Stimulated activated CD8-positive, alpha-beta memory T cell treated with anti-CD3 and anti-CD28 coated beads, Interleukin-15, amount 100 ng/mL, for 4 hours (primary cell): ENCODE measurements at regions not wholly inside any gene's neighbourhood (a gene's known extent, or its start where the extent isn't known, plus 50 kb on each side); places are given as distances from the start of the nearest gene placed in this dataset.
"Not testable (repeated sequence)": the region's sequence is repeated elsewhere in the genome, so short reads cannot be mapped to it uniquely, and the experiment has no call there.

Source experiments
- DNase-seq, 2 donors: peaks; one replicate each; pipeline ENCODE4 v3.0.0-alpha.2; 2020; ENCODE audit warnings: low read depth in 2 of 2

GRCh38 chr14:106187216-106187615 is 660.8 kb downstream of the TMEM121 start:
- DNase-seq: no peak

GRCh38 chr14:106192701-106193100 is 666.3 kb downstream of the TMEM121 start:
- DNase-seq: not testable (repeated sequence)

GRCh38 chr14:106196459-106196858 is 670.1 kb downstream of the TMEM121 start:
- DNase-seq: peak; percentile 17 to 27

GRCh38 chr14:106197264-106197663 is 670.9 kb downstream of the TMEM121 start:
- DNase-seq: not testable (repeated sequence)

DNA sequence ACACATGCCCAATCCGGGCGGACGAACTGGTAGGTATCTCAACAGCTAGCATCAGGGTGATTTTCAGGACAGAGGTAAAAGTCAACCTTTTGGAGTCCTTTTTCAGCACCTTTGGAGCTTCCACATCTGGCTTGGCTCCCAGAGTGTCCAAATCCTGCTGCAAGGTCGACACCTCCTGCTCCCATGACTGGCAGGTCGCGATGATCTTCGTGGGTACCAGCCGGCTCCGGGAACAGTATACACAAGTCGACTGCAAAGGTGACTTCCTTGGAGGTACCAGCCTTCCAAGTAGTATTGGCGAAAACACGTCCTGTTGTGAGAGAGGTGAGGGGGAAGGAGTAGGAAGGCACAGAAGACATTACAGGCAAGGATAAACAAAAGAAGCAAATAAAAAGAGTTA is 672.7 kb downstream of the TMEM121 start:
- DNase-seq: no peak

DNA sequence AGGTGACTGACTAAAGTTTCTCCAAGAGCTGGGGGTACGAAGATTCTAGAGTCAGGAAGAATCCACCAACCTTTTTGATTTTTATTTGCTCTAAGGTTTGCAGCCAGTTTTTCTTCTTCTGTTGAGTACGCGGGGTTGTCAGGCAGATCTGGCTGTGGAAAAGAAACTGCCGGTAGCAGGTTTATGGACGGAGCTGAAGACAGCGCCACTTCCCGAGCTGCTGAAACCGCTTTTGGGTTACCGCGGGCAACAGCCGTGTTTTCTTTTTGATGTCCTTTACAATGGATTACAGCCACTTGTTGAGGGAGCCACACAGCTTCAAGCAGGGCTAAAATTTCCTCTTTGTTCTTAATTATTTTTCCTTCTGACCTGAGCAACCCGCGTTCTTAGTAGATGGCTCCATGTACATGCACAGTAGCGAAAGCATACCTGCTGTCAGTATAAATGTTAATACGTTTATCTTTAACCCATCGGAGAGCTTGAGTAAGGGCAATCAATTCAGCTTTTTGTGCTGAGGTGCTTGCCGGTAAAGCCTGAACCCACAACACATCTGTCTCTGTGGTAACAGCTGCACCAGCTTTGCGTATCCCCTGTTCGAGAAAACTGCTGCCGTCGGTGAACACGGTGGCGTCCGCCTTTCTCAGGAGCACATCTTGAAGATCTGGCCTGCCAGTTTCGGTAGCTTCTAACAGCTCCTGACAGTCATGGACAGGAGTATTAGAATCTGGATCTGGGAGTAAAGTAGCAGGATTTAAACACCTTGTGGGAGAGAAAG is 674.3 kb downstream of the TMEM121 start:
- DNase-seq: no peak

GRCh38 chr14:106201376-106201775 is 675.0 kb downstream of the TMEM121 start:
- no peak for DNase-seq

GRCh38 chr14:106203438-106203837 is 677.1 kb downstream of the TMEM121 start:
- no peak for DNase-seq

DNA sequence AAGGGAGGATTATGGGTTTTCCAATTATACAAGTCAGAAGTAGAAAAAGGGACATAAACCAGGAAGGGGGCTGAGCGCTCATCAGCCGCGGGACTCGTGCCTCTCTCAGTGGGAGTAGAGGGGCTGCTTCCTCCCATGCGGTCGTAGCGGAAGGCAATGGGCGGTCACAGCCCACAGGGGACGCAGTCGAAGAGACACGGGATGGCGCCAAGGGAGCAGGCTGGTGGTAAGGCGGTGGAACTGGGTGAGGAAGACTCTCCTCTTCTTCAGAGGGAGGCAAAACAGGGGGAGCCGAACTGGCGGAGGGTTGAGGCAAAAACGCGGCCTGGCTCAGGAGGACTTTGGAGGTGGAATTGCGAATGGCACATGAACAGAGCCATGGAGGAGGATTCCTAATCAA is 677.7 kb downstream of the TMEM121 start:
- DNase-seq: no peak

DNA sequence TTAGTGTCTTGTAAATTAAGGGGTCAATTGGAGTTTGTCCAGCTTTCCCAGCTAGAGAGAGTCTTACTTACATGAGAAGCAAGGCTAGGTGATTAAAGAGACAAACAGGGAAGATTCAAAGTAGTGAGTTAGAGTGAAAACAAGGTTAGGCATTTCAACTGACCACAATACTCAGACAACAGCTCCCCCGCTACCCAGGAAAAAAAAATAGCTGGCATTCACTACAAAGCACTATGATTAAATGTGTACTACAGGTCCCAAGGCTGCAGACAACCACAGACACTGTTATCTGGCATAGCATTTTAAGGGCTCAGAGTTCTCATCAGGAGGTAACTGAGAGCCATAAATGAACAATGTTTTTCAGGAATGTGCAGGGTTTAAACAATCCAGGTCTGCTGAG is 680.9 kb downstream of the TMEM121 start:
- DNase-seq: no peak

DNA sequence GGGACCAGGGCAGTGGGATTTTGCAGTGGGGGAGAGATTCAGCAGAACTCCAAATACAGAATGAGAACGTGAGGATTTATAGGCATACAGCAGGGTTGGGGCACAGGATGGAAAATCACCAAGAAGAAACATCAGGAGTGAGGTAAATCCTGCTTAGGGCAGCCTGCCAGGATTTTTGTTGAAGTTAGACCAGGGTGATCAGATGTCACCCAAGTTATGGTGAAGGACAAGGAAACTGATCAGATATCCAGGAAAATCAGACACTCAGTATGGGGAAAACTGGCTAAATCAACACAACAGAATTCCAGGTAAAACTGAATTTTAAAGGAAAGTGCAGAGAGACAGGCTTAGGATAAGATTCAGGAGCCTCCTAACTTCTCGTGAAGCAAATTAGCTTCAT is 682.4 kb downstream of the TMEM121 start:
- DNase-seq: no peak

DNA sequence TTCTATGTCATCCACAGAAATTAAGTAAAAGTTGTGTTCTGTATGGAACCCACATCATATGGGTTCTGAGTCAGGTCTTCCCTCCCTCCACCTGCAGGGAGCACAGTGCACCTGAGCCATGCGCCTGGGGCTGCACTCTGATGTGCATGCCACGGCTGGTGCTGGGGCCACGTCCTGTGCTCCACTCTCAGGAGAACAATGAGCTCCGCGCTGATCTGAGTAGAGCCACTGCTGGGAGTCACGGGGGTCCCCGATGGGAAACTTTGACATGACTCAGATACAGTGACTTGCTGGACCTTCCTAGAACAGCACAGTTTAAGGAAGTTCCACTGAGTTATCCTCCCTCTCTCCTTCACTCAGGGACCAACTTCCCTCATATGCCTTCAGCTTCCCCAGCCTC is 683.4 kb downstream of the TMEM121 start:
- peak in 1 of 2 donors; percentile 8 for DNase-seq

DNA sequence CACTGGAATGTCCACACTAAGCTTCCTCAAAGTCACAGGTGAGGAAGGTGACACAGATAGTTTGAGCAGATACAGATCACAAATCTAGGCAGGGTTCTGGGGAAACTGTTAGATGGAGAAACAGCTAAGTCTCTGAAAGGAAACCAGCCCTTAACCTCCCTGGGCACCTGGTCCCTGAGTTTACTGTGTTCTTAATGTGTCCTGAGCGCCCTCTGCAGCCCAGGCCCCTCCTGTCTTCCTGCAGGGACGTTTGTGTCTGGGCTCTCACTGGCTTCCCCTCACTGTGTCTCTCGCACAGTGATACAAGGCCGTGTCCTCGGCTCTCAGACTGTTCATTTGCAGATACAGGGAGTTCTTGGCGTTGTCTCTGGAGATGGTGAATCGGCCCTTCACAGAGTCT is 684.3 kb downstream of the TMEM121 start:
- no peak for DNase-seq

DNA sequence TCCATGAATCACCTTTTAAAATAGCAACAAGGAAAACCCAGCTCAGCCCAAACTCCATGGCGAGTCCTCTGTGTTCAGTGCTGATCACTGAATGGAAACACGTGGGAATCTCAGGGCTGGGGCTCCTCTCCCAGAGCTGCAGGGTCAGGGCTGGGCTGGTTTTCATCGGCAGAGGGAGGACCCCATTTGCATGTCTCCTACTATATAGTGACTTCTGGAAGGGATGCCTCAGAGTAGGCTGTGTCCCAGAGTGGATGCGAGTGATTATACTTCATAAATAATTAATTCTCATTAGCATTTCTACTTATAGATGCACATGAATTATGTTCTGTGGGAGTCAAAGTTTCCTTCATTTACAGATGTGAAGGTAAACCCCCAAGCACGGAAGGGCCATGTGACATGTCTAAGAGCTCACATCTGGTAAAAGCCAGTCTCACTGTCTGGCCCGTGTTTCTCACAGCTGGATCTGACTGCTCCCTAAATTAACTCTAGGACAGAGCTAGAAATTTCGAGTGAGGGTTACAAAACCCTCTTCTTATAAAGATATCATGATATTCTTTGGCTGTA is 685.0 kb downstream of the TMEM121 start:
- DNase-seq: no peak

DNA sequence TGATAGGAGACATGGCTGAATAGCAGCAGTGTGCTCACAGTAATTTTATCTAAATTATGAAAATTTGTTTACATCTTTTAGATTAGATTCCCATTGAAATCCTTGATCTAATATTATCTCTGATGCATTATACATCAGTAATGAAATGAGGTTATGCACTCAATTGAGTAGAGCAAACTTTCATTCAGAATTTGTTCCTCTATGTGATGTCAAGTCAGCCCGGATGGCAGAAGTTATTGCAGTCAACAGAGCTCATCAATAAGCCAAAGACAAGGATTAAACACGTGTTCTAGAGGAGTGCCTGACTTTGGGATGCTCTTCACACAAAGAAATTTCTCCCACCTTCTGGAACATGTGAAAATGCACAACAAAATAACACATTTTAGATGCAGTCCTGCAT is 688.8 kb downstream of the TMEM121 start:
- no peak for DNase-seq

DNA sequence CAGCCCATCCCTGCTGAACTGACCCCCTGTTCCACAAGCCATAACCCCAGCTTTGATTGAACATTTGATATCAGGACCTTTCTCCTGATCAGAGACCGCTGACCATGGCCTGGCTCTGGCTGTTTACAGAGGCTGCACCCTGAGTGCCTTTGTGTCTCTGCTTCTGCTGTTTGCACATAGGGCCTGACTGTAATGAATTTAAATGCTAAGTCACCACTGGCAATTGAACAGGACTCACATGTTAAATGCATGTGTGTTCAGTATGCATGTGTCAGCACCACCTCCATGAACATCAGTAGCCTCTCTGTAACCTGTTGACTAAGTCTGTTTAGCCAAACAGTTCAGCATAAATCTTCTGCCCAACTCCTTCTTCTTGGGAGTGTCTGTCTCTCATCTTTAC is 690.3 kb downstream of the TMEM121 start:
- no peak for DNase-seq

DNA sequence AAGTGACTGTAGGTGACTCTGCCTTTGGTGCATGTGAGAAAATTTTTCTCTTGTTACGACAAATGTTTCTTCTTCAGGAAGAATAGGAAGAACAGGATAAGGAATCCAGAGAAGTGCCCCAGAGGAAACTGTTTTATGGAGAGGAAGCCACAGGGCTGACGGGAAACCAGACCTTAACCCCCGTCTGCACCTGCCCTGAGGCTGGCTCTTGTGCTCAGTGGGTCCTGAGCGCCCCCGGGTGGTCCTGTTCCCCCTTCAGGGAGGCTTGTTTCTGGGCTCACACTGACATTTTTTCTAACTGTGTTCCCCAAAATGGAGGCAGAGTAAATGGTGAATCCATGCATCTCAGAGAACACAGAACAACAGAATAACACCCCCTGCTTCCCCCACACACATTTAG is 691.8 kb downstream of the TMEM121 start:
- no peak for DNase-seq

GRCh38 chr14:106222311-106222710 is 695.9 kb downstream of the TMEM121 start:
- DNase-seq: no peak

- no peak for DNase-seq
Measured at GRCh38 chr14:106222731-106223130, 696.3 kb downstream of the TMEM121 start.

DNA sequence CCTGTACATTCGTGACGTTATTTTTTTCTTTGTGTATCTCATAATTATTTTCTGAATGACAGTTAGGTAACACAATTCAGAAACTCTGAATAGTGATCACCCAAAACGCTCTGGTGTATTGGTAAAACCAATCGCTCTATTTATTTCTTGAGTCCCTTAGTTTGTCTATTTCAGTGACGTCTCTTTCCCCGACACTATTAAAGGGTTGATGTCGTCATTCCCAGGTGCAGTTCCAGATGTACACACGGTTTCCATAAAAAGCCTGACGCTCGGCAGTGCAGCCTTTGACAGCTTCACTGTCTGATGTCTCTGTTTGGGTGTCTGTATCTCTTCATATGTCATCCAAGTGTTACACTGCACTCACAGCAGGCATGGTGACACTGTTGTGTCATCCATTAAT is 701.4 kb downstream of the TMEM121 start:
- DNase-seq: no peak

DNA sequence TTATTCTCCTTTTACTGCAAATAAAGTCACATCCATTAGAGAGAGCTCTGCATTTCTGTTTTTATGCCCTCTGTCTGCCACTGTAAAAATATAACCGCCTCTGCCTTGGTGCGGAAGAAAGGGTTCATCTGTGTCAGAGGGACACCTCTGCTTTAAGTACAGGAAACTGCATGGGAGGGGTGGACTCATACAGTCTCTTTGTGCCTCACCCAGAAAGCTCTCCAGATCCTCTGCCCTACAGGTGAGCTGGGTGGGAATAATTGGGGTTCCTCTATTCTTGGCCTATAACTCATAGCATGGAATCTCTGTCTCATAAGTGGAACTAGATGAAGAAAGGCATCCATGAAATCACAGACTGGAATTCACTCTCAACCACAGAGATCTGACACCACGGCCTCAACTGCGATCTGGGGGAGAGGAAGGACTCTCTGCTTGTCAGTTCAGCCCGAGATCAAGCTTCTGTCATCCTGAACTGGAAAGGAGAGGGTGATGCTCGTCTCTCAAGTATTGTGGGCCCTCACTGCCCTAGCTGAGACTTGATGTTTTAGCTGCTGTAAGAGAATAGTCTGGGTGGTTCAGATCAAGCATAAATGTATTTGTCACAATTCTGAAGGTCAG is 702.3 kb downstream of the TMEM121 start:
- DNase-seq: no peak

- DNase-seq: no peak
Measured at GRCh38 chr14:106230071-106230470, 703.7 kb downstream of the TMEM121 start.

- not testable (repeated sequence) for DNase-seq
Measured at GRCh38 chr14:106233191-106233590, 706.8 kb downstream of the TMEM121 start.
